SU-DHL-6 (cell line): ENCODE measurements at regions not wholly inside any gene's neighbourhood (a gene's known extent, or its start where the extent isn't known, plus 50 kb on each side); places are given as distances from the start of the nearest gene placed in this dataset.

Source experiments
- H2AFZ ChIP-seq: fragments of 200-600 bp; sonication (generic); 2 replicates; pipeline ENCODE4 v1.6.1; 2014; ENCODE audit warnings: low read depth, mild to moderate bottlenecking, moderate library complexity, mixed read lengths, antibody characterized with exemption, low read length; ENCODE audit not compliant: severe bottlenecking
- H3F3A ChIP-seq: fragments of 200-600 bp; shearing (Covaris generic); 2 replicates; pipeline ENCODE4 v1.6.0; 2016; ENCODE audit warnings: antibody characterized with exemption, mild to moderate bottlenecking; ENCODE audit not compliant: insufficient read depth
- H3K27ac ChIP-seq: fragments of 200-600 bp; sonication (generic); 2 replicates; pipeline ENCODE4 v1.5.1; 2016; ENCODE audit warnings: low read depth, mild to moderate bottlenecking, low read length, moderate library complexity, mixed read lengths
- H3K27me3 ChIP-seq: fragments of 200-600 bp; sonication (generic), shearing (Covaris generic); 2 replicates; pipeline ENCODE4 v1.6.0; 2014; ENCODE audit warnings: mild to moderate bottlenecking, low read length
- H3K36me3 ChIP-seq: fragments of 200-600 bp; sonication (generic); 2 replicates; pipeline ENCODE4 v1.6.1; 2014; ENCODE audit warnings: mild to moderate bottlenecking, low read length, mixed read lengths
- H3K4me2 ChIP-seq: fragments of 300-600, 200-600 bp; shearing (Covaris generic), sonication (generic); 2 replicates; pipeline ENCODE4 v1.6.0; 2014; ENCODE audit warnings: low read length, low read depth, mild to moderate bottlenecking; ENCODE audit not compliant: poor library complexity, severe bottlenecking
- H3K4me3 ChIP-seq: fragments of 200-600 bp; sonication (generic); 2 replicates; pipeline ENCODE4 v1.5.1; 2014; ENCODE audit warnings: antibody characterized with exemption, low read length, mild to moderate bottlenecking, mixed read lengths; ENCODE audit not compliant: insufficient read depth, poor library complexity, severe bottlenecking
- H3K79me2 ChIP-seq: fragments of 200-600 bp; sonication (generic); 2 replicates; pipeline ENCODE4 v1.6.1; 2014; ENCODE audit warnings: mild to moderate bottlenecking, low read length, moderate library complexity; ENCODE audit not compliant: insufficient read depth
- H3K9ac ChIP-seq: fragments of 200-600 bp; sonication (generic); 2 replicates; pipeline ENCODE4 v1.7.0; 2014; ENCODE audit warnings: mild to moderate bottlenecking, low read length
- H3K9me2 ChIP-seq: fragments of 200-600 bp; sonication (generic); replicated peaks from 2 replicates; pipeline ENCODE4 v1.6.1; 2014; ENCODE audit warnings: low read length; ENCODE audit not compliant: insufficient read depth
- H3K9me3 ChIP-seq: fragments of 200-600 bp; sonication (generic); 2 replicates; pipeline ENCODE4 v1.6.1; 2014; ENCODE audit warnings: low read length, mixed read lengths; ENCODE audit not compliant: insufficient read depth
- H4K20me1 ChIP-seq: fragments of 200-600 bp; sonication (generic); 2 replicates; pipeline ENCODE4 v1.6.1; 2014; ENCODE audit warnings: low read depth, mild to moderate bottlenecking, antibody characterized with exemption, low read length, moderate library complexity, mixed read lengths
- CTCF ChIP-seq: fragments of 200-600 bp; sonication (generic); IDR thresholded peaks from one replicate; pipeline ENCODE4 v1.5.1; 2017; ENCODE audit warnings: antibody characterized with exemption, mild to moderate bottlenecking, low read length, moderate library complexity; ENCODE audit not compliant: insufficient read depth, poor library complexity, severe bottlenecking
- EZH2phosphoT487 ChIP-seq: fragments of 200-600 bp; sonication (generic), shearing (Covaris generic); conservative IDR thresholded peaks from 2 replicates; pipeline ENCODE4 v1.6.1; 2018; ENCODE audit warnings: mild to moderate bottlenecking, antibody characterized with exemption, low read length, moderate library complexity, mixed read lengths

GRCh38 chr13:83057119-83057518, 825.2 kb downstream of the SLITRK1 start:
- Histone ChIP-seq H3K79me2 (no peaks in the 10 kb centered on the region), H3K27me3 (no peaks in the 10 kb centered on the region), H3K9me3 (no peaks in the 10 kb centered on the region), H3K9me2 (no peaks in the 10 kb centered on the region), H3F3A (no peaks in the 10 kb centered on the region), H3K9ac (no peak overlapping the region), H3K27ac (no peak overlapping the region), H3K36me3 (no peaks in the 10 kb centered on the region), H4K20me1 (no peaks in the 10 kb centered on the region), H3K4me2 (no peak overlapping the region), H2AFZ (no peak overlapping the region), H3K4me3 (no peak overlapping the region)
- TF ChIP-seq EZH2phosphoT487 (no peak), CTCF (no peak)

GRCh38 chr13:83056269-83056668, 826.0 kb downstream of the SLITRK1 start:
- Histone ChIP-seq H3K27ac (no peak overlapping the region), H3K79me2 (no peaks in the 10 kb centered on the region), H3F3A (no peaks in the 10 kb centered on the region), H3K36me3 (no peaks in the 10 kb centered on the region), H2AFZ (no peak overlapping the region), H3K9me2 (no peaks in the 10 kb centered on the region), H3K9me3 (no peaks in the 10 kb centered on the region), H4K20me1 (no peaks in the 10 kb centered on the region), H3K27me3 (no peaks in the 10 kb centered on the region), H3K4me2 (no peak overlapping the region), H3K4me3 (no peak overlapping the region), H3K9ac (no peak overlapping the region)
- TF ChIP-seq EZH2phosphoT487, result no peak
- TF ChIP-seq CTCF, result no peak

DNA sequence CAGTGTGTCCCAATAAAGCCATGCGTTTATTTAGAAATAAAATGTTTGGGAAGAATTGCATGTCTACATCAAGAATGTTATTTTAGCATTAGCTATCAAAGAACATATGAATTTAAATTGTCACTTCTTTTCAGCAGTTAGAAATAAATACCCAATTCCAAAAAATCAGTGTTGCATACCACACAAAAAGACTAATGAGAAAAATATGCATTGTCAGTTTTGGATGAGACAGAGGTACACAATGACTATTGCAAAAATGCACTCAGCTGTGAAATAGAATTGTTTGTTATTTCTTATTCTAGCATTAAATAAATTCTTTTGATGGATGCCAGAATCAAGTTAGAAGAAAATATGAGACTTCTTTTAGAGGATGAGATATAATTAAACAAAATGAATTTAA, 833.9 kb downstream of the SLITRK1 start:
- H3K27me3 ChIP-seq, result no peaks in the 10 kb centered on the region
- no peak overlapping the region for H3K9ac ChIP-seq
- H2AFZ ChIP-seq, result no peak overlapping the region
- no peak for TF ChIP-seq CTCF
- TF ChIP-seq EZH2phosphoT487, result no peak
- H3K4me3 ChIP-seq, result no peak overlapping the region
- no peaks in the 10 kb centered on the region for H3F3A ChIP-seq
- H3K27ac ChIP-seq, result no peak overlapping the region
- no peaks in the 10 kb centered on the region for H3K9me3 ChIP-seq
- no peaks in the 10 kb centered on the region for H3K79me2 ChIP-seq
- no peaks in the 10 kb centered on the region for H4K20me1 ChIP-seq
- H3K36me3 ChIP-seq, result no peaks in the 10 kb centered on the region
- no peak overlapping the region for H3K4me2 ChIP-seq
- no peaks in the 10 kb centered on the region for H3K9me2 ChIP-seq
